NCI-H82 treated with DMSO at 0.1 percent for 48 hours (cell line): ENCODE measurements at regions not wholly inside any gene's neighbourhood (a gene's known extent, or its start where the extent isn't known, plus 50 kb on each side); places are given as distances from the start of the nearest gene placed in this dataset.

Experiments used
- DNase-seq: peaks from one replicate; lab custom pipeline; 2025; ENCODE audit not compliant: unreplicated experiment; lab: John Stamatoyannopoulos, UW

GRCh38 chr4:31343061-31343460 lies 622.9 kb downstream of the PCDH7 start:
- DNase-seq = no peak

GRCh38 chr4:31349907-31350306 lies 629.7 kb downstream of the PCDH7 start:
- peak; percentile 54 for DNase-seq

DNA sequence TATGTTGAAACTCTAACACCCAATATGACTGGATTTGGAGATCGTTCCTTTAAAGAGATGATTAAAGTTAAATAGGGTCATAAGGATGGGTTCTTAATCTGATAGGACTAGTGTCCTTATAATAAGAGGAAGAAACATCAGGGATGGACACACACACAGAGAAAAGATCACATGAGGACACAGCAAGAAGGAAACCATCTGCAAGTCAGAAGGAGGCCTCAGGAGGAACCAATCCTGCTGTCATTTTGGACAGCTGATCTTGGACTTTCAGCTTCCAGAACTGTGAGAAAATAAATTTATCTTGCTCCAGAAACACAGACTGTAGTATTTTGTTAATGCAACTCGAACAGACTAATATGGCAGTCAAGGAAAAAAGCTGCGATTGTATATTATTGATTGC lies 631.5 kb downstream of the PCDH7 start:
- peak; percentile 8 for DNase-seq

DNA sequence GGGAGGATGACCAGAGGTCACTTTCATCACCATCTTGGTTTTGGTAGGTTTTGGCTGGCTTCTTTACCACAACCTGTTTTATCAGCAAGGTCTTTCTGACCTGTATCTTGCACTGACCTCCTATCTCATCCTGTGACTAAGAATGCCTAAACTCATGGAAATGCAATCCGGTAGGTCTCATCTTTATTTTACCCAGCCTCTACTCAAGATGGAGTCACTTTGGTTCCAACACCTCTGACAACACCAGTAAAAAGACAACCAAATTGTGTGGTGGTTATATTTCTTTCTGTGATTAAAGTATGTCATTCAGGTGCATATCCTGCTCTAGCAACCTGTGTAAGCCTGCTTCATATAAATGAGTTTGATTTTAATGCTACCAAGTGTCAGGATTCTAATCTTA lies 636.7 kb downstream of the PCDH7 start:
- no peak for DNase-seq

DNA sequence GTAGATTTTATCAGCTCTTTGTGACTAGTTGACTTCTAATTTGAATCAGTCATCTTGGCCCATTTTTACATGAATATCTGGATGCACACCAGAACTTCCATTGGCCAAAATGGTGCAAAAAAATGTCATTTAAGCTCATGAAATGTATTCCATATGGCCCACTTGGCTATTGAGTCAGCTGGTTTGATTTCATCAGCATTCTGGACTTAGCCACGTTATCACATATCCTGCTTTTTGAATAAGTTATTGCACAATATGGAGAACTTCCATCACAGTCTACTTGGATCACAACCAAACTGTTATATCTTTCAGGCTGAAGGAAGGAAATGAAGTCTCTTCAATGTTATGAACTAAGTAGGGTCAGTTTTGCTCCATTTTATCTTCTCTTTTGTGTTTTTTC lies 640.6 kb downstream of the PCDH7 start:
- no peak for DNase-seq

DNA sequence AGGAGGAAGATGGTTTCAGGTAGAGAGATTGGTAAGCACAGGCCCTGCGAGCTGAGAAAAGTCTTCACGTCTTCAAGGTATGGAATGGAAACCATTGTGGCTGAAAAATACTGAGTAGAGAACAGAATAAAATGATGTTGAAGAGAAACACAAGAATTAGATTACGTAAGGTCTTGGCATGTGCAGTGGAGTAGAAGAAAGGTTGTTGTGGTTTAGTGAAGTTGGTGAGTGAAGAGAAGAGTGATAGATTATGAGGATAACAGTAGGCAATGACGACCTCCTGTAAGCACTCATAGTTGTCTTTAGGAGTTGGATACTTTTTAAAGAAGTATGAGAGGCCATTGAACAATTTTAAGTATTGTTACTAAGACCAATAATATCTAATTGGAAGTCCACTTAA lies 642.6 kb downstream of the PCDH7 start:
- no peak for DNase-seq

DNA sequence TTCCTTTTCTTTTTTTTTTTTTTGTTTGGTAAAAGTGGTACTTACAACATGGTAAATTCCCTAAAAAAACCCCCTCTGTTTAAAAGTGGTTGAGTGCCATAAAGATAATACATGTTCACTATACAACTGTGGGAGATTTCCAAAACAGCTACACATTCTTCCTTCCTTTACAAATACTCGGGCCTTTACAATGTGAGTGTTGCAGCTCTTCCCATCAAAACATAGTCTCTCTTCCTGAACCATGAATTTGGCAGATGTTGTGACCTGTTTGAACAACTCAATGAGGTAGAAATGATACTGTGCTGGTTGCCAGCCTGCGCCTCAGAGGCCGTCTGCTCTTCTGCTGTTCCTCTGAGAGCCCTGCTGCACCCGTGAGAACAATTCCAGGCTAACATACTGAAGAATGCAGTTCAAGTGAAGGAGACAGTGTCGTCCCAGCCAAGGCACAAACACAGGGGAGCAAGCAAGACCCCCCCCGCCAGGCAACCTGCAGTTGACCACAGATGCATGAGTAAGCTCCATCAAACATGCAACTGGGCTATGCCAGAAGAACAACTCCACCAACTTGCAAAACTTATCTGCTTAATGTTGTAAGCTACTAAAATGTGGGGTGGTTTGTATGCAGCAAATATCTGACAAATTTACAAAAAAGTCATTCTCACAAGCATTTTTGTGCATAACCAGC lies 645.0 kb downstream of the PCDH7 start:
- no peak for DNase-seq

DNA sequence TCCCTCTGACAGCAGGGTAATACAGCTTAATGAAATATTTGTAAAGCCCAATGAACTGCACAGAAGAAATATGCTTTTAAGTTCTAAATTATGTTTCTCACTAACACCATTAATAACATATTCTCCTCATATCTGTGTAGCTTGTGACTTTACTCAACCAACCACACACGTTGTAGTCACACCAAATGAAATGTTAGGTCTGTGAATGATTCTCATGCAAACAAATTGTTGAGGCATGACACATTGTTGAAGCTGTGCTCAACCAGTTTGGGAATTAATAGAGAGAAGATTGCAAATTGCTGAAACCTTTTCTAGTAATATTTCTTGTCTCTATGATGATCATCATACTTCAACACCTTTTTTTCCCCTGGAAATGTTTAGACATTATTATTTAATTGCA lies 645.9 kb downstream of the PCDH7 start:
- DNase-seq = no peak

- DNase-seq = peak; percentile 25
These were observed 650.8 kb downstream of the PCDH7 start for GRCh38 chr4:31370866-31371465.

- no peak for DNase-seq
These were observed 654.2 kb downstream of the PCDH7 start for GRCh38 chr4:31374256-31374960.

GRCh38 chr4:31375936-31376335 lies 655.8 kb downstream of the PCDH7 start:
- no peak for DNase-seq

GRCh38 chr4:31379364-31379763 lies 659.2 kb downstream of the PCDH7 start:
- no peak for DNase-seq

DNA sequence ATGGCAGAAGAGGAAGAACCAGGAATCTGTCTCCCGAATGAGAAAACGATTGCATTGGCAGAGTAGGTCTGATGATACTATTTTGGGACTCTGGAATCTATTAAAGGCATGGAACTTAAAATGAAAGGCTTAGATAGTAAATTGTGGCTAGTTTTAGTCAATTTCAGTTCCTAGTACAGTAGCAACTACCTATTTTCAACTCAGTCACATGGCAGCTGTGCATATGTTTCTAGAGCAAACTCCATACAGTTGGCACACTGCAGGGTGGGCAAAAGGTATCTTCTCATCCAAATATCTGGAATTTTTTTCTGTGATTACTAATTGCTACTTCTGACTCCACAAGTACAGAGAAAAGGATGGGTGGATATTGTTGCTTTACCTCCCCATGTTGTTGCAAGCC lies 663.6 kb downstream of the PCDH7 start:
- no peak for DNase-seq

DNA sequence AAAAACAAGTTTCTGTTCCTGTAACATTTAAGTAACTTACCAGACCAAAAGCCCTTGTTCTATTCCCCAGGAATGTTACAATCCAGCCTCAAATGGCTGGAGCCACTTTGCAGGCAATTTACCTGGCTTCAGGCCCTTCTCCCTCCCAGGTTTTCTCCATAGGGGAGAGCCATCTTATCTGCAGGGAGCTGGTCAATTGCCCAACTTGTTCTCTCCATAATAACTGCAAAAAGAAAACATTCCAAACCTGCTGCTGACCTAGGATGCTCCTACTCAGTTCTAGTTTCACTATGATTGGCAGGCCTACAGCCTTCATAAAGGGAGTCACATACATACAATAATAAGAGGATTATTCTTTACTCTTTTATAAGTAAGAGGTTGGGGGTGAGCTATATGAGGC lies 670.7 kb downstream of the PCDH7 start:
- DNase-seq = no peak

GRCh38 chr4:31391976-31392375 lies 671.8 kb downstream of the PCDH7 start:
- DNase-seq = no peak

DNA sequence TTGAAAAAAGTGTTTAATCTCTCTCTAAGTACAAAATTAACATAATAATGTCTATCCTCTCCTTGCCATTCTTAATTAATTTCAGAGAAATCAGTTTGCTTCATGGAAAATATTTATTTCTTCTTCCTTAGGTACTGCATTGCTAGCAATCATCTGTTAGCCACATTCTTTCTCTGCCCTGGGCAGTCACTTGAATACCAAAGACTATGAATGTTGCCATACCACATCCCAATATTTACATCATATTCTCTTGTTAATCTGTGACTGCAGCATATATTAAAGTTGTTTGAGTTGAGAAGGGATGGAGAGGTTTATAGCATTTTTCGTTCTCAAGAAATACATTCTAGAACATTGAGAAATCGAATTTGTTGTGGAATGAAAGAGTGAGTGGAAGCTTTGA lies 672.8 kb downstream of the PCDH7 start:
- DNase-seq = no peak

GRCh38 chr4:31408121-31408520 lies 688.0 kb downstream of the PCDH7 start:
- no peak for DNase-seq

DNA sequence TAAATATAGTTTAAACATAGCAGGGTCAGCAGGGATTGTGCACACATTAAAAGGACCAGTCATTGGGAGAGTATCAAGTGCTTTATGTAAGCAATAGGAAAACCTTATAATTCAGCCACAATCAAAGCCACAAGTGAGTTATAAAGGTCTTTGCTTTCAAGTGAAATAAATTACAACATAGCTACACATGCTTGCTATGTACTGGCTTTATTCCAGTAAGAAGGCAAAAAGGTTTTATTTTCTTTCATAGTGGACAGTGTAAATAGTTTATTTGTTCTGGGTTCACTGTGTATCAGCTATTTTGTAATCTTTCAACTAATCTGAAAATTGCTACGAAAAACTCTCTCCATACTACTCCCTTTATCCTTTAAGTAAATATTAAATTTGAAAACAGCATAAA lies 691.4 kb downstream of the PCDH7 start:
- no peak for DNase-seq

GRCh38 chr4:31415629-31416028 lies 695.5 kb downstream of the PCDH7 start:
- no peak for DNase-seq

- no peak for DNase-seq
These were observed 696.3 kb downstream of the PCDH7 start for GRCh38 chr4:31416498-31416897.

DNA sequence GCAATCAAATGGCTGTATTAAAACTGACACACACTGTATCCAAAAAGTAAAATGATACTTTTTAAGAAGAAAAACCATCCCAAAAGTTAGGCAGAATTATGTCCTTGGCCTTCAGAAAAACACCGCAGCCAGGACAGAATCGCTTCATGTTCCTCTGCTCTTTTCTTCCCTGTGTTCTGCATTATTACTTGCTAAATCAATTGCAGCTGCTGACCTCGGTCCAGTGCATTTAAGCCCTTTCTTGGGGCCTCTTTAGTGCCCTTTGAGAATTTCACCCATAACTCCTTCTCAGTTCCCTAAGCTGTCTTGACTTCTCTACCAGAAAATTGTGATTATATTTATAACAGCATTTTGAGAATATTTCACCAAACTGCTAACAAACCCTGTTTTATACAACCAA lies 696.9 kb downstream of the PCDH7 start:
- no peak for DNase-seq

DNA sequence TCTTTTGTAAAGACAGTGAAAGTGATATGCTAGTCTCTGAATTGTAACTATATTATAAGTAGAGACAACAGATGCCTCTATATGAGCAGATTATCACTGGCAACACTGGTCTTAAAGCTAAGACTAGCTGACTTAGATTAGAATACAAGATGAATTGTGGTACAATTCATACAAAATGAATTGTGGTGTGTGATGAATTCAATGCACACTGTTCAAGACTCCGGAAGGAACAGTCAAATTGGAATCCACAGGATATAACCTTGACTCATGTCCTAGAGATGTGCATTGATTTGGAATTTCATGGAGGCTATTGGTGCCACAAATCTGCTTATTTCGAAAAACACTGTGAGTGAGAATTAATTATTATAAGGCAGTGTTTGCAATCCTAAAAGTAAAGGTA lies 701.8 kb downstream of the PCDH7 start:
- no peak for DNase-seq

DNA sequence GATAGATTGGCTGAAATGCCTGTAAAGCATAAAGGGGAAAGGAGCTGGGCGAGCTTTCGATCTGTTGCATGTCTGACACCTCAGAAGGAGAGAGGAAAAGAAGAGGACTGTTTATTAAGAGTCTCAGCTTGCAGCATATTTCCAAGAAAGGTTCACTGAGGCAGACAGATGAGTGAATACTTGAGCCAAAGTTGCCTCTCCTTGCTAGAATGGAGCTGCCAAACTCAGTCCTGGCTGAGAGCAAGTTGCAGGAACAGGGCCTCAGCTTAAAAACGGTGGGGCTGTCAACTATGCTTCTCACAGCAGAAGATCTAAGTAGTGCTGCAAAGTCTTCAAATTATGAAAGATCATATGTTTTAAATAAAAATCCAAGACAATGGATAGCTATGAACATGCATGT lies 707.5 kb downstream of the PCDH7 start:
- no peak for DNase-seq
